WTC11 (cell line): ENCODE measurements at regions not wholly inside any gene's neighbourhood (a gene's known extent, or its start where the extent isn't known, plus 50 kb on each side); places are given as distances from the start of the nearest gene placed in this dataset.

Experiments
- CREB1 ChIP-seq: sonication (generic); formaldehyde crosslinking; IDR thresholded peaks from 2 replicates; pipeline ENCODE4 v1.8.0; 2023; ENCODE audit warnings: mild to moderate bottlenecking, missing genetic modification reagents
- CREM ChIP-seq: sonication (generic); formaldehyde crosslinking; IDR thresholded peaks from 2 replicates; pipeline ENCODE4 v1.8.1; 2022; ENCODE audit warnings: mild to moderate bottlenecking, missing genetic modification reagents, moderate library complexity
- CTCF ChIP-seq: fragments of 200-600 bp; IDR thresholded peaks from 2 replicates; pipeline ENCODE4 v1.8.0; 2022; ENCODE audit warnings: antibody characterized with exemption
- ESRRA ChIP-seq: sonication (generic); formaldehyde crosslinking; IDR thresholded peaks from 2 replicates; pipeline ENCODE4 v1.8.1; 2022; ENCODE audit warnings: mild to moderate bottlenecking, missing genetic modification reagents, borderline replicate concordance
- JUN ChIP-seq: sonication (generic); formaldehyde crosslinking; IDR thresholded peaks from 2 replicates; pipeline ENCODE4 v1.8.0; 2023; ENCODE audit warnings: mild to moderate bottlenecking, missing genetic modification reagents
- NR3C1 ChIP-seq: sonication (generic); formaldehyde crosslinking; conservative IDR thresholded peaks from 2 replicates; pipeline ENCODE4 v1.8.1; 2023; ENCODE audit warnings: low read depth, mild to moderate bottlenecking, missing genetic modification reagents
- ZBTB21 ChIP-seq: sonication (generic); formaldehyde crosslinking; IDR thresholded peaks from 2 replicates; pipeline ENCODE4 v1.8.1; 2023; ENCODE audit warnings: mild to moderate bottlenecking, missing genetic modification reagents, borderline replicate concordance
- TF ChIP-seq, protein P1 (sequence below): sonication (generic); formaldehyde crosslinking; IDR thresholded peaks from 2 replicates; pipeline ENCODE4 v1.8.0; 2022; ENCODE audit warnings: missing genetic modification reagents
- TF ChIP-seq, protein P2 (sequence below): sonication (generic); formaldehyde crosslinking; IDR thresholded peaks from 2 replicates; pipeline ENCODE4 v1.8.1; 2023; ENCODE audit warnings: mild to moderate bottlenecking, missing genetic modification reagents

GRCh38 chr11:119842731-119843130 lies 113.7 kb upstream of the NECTIN1 start:
- TF ChIP-seq CTCF (no peak), CREB1 (no peak), NR3C1 (CRISPR knock-in tag) (no peak), ZBTB21 (CRISPR knock-in tag) (no peak), CREM (no peak), ESRRA (CRISPR knock-in tag) (no peak), JUN (CRISPR knock-in tag) (no peak)
- TF ChIP-seq, protein P1, sequence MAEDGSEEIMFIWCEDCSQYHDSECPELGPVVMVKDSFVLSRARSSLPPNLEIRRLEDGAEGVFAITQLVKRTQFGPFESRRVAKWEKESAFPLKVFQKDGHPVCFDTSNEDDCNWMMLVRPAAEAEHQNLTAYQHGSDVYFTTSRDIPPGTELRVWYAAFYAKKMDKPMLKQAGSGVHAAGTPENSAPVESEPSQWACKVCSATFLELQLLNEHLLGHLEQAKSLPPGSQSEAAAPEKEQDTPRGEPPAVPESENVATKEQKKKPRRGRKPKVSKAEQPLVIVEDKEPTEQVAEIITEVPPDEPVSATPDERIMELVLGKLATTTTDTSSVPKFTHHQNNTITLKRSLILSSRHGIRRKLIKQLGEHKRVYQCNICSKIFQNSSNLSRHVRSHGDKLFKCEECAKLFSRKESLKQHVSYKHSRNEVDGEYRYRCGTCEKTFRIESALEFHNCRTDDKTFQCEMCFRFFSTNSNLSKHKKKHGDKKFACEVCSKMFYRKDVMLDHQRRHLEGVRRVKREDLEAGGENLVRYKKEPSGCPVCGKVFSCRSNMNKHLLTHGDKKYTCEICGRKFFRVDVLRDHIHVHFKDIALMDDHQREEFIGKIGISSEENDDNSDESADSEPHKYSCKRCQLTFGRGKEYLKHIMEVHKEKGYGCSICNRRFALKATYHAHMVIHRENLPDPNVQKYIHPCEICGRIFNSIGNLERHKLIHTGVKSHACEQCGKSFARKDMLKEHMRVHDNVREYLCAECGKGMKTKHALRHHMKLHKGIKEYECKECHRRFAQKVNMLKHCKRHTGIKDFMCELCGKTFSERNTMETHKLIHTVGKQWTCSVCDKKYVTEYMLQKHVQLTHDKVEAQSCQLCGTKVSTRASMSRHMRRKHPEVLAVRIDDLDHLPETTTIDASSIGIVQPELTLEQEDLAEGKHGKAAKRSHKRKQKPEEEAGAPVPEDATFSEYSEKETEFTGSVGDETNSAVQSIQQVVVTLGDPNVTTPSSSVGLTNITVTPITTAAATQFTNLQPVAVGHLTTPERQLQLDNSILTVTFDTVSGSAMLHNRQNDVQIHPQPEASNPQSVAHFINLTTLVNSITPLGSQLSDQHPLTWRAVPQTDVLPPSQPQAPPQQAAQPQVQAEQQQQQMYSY (CRISPR knock-in tag): no peak
- TF ChIP-seq, protein P2, sequence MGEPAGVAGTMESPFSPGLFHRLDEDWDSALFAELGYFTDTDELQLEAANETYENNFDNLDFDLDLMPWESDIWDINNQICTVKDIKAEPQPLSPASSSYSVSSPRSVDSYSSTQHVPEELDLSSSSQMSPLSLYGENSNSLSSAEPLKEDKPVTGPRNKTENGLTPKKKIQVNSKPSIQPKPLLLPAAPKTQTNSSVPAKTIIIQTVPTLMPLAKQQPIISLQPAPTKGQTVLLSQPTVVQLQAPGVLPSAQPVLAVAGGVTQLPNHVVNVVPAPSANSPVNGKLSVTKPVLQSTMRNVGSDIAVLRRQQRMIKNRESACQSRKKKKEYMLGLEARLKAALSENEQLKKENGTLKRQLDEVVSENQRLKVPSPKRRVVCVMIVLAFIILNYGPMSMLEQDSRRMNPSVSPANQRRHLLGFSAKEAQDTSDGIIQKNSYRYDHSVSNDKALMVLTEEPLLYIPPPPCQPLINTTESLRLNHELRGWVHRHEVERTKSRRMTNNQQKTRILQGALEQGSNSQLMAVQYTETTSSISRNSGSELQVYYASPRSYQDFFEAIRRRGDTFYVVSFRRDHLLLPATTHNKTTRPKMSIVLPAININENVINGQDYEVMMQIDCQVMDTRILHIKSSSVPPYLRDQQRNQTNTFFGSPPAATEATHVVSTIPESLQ: no peak
